ENCODE measurements at regions not wholly inside any gene's neighbourhood (a gene's known extent, or its start where the extent isn't known, plus 50 kb on each side); places are given as distances from the start of the nearest gene placed in this dataset.

GRCh38 chr11:122190768-122191167 lies 74.8 kb upstream of the BLID start:
- Histone ChIP-seq H3K4me1 (replicated peaks in 1 of 2; ENCODE audit: control insufficient read depth in 2 of 2, insufficient read depth in 2 of 2, low read length in 2 of 2) (no peaks in the 10 kb centered on the region), H3K79me2 (ENCODE audit: control insufficient read depth, insufficient read depth, low read length) (no peaks in the 10 kb centered on the region)

More at GRCh38 chr11:122190768-122191167, 74.8 kb upstream of the BLID start:
- Histone ChIP-seq H3K9me1 (ENCODE audit: control insufficient read depth, insufficient read depth, low read length) (no peaks in the 10 kb centered on the region), H3K4me3 (no peak overlapping the region), H3K4me2 (ENCODE audit: insufficient read depth, low read length) (no peak overlapping the region), H3K36me3 (ENCODE audit: control insufficient read depth, insufficient read depth, low read length) (no peaks in the 10 kb centered on the region), H4K20me1 (replicated peaks; ENCODE audit: control insufficient read depth, insufficient read depth, low read length) (no peaks in the 10 kb centered on the region), H3K9ac (ENCODE audit: insufficient read depth in 1 of 2, low read depth in 2 of 2, low read length in 2 of 2) (no peak overlapping the region), H2AFZ (ENCODE audit: low read depth, low read length) (no peak overlapping the region), H3K9me3 (replicated peaks; ENCODE audit: control insufficient read depth, insufficient read depth, low read depth, low read length) (no peaks in the 10 kb centered on the region), H3K27me3 (ENCODE audit: control insufficient read depth in 2 of 2, insufficient read depth in 2 of 2, low read length in 2 of 2) (no peaks in the 10 kb centered on the region), H3K27ac (ENCODE audit: extremely low read depth, low read depth, low read length) (no peak overlapping the region)
- in situ Hi-C loops (cut with MboI) (no loop called here), intact Hi-C loops (cut with micrococcal nuclease) (no loop called here)
- DNase-seq (ENCODE audit: extremely low read depth in 1 of 4, low spot score in 3 of 4) (no peak), FAIRE-seq (no peak), ATAC-seq (no peak)
- ChIA-PET POLR2A (no interaction called here), CTCF (ENCODE audit: low intra/inter-chr PET ratio) (no interaction called here)
- no TSS peak for BruUV-seq (replicated peaks)
- 0% methylated on average over 2 of the region's 2 CpGs for WGBS (ENCODE audit: insufficient coverage, low coverage, missing lambda C conversion rate)
- no peak for TF ChIP-seq ZNF584 (CRISPR knock-in tag; IDR thresholded peaks at IDR 0.05; ENCODE audit: low read depth)
- no peak for TF ChIP-seq NR2C2 (CRISPR knock-in tag; IDR thresholded peaks at IDR 0.05)
- no peak for TF ChIP-seq NR2C2 (tag; IDR thresholded peaks at IDR 0.05)
- no peak for TF ChIP-seq THAP12 (CRISPR knock-in tag; IDR thresholded peaks at IDR 0.05)
- no peak for TF ChIP-seq ATF2 (CRISPR knock-in tag; IDR thresholded peaks at IDR 0.05)

Measured in K562 (cell line).